CD14-positive monocyte (primary cell): ENCODE measurements at regions not wholly inside any gene's neighbourhood (a gene's known extent, or its start where the extent isn't known, plus 50 kb on each side); places are given as distances from the start of the nearest gene placed in this dataset.

Experiments used
- DNase-seq, 3 donors: peaks; one replicate each; pipeline ENCODE4 v3.0.0-alpha.2; 2011 to 2022
- H2AFZ ChIP-seq: 2 replicates; pipeline ENCODE4 v1.6.0; 2012; ENCODE audit warnings: mild to moderate bottlenecking, low read depth, low read length, inconsistent platforms; ENCODE audit not compliant: insufficient read depth, poor library complexity, severe bottlenecking
- H3K27ac ChIP-seq, 2 donors: 1 replicate in 1 of 2; 2 replicates in 1 of 2; pipeline ENCODE4 v1.5.1; 2012 to 2013; ENCODE audit warnings: low read length in 2 of 2, control low read depth in 1 of 2, inconsistent platforms in 1 of 2, low read depth in 1 of 2, mild to moderate bottlenecking in 1 of 2
- H3K27me3 ChIP-seq, 2 donors: one replicate each; pipeline versions ENCODE4 v1.6.0 to v1.6.1; 2011 to 2013; ENCODE audit warnings: low read length in 2 of 2; ENCODE audit not compliant: control insufficient read depth in 2 of 2, insufficient read depth in 2 of 2
- H3K36me3 ChIP-seq, 2 donors: replicated peaks in 1 of 2; 1 replicate in 1 of 2; 2 replicates in 1 of 2; pipeline versions ENCODE4 v1.5.1 to v1.6.1; 2012 to 2013; ENCODE audit warnings: low read length in 2 of 2, control low read depth in 1 of 2, inconsistent platforms in 1 of 2, mild to moderate bottlenecking in 1 of 2; ENCODE audit not compliant: insufficient read depth in 2 of 2, control insufficient read depth in 1 of 2
- H3K4me1 ChIP-seq, 2 donors: 1 replicate in 1 of 2; 2 replicates in 1 of 2; pipeline versions ENCODE4 v1.5.1 to v1.6.1; 2012 to 2013; ENCODE audit warnings: low read length in 2 of 2, control low read depth in 1 of 2, inconsistent platforms in 1 of 2, mild to moderate bottlenecking in 1 of 2, moderate library complexity in 1 of 2; ENCODE audit not compliant: insufficient read depth in 2 of 2, control insufficient read depth in 1 of 2
- H3K4me2 ChIP-seq: replicated peaks from 2 replicates; pipeline ENCODE3; 2012; ENCODE audit warnings: low read length, moderate library complexity, mild to moderate bottlenecking; ENCODE audit not compliant: poor library complexity, severe bottlenecking; ENCODE audit errors: extremely low read depth
- H3K4me3 ChIP-seq, 3 experiments: fragments of 200-600 bp in 1 of 3; sonication (generic) in 1 of 3; replicated peaks in 1 of 3; 1 replicate in 2 of 3; 2 replicates in 1 of 3; pipeline ENCODE4 v1.5.1; 2011 to 2013; ENCODE audit warnings: low read length in 3 of 3, mild to moderate bottlenecking in 3 of 3, control low read depth in 2 of 3, low read depth in 2 of 3, inconsistent platforms in 1 of 3, moderate library complexity in 1 of 3
- H3K79me2 ChIP-seq: 2 replicates; pipeline ENCODE4 v1.6.0; 2012; ENCODE audit warnings: mild to moderate bottlenecking, control low read depth, inconsistent platforms, low read length, moderate library complexity; ENCODE audit not compliant: insufficient read depth
- H3K9ac ChIP-seq: 2 replicates; pipeline ENCODE4 v1.6.0; 2017; ENCODE audit warnings: low read length, mild to moderate bottlenecking; ENCODE audit not compliant: insufficient read depth, poor library complexity, severe bottlenecking
- H3K9me3 ChIP-seq, 2 donors: replicated peaks in 1 of 2; 1 replicate in 1 of 2; 2 replicates in 1 of 2; pipeline versions ENCODE4 v1.5.1 to v1.6.1; 2012 to 2013; ENCODE audit warnings: low read length in 2 of 2, control low read depth in 1 of 2; ENCODE audit not compliant: control insufficient read depth in 1 of 2, insufficient read depth in 1 of 2
- H4K20me1 ChIP-seq: 2 replicates; pipeline ENCODE4 v1.6.0; 2012; ENCODE audit warnings: mild to moderate bottlenecking, low read length, control low read depth, moderate library complexity; ENCODE audit not compliant: insufficient read depth
- H3K27ac Mint-ChIP-seq, 7 donors: one replicate each; pipeline ENCODE4 v1.8.0; 2020; ENCODE audit warnings: mild to moderate bottlenecking in 7 of 7, mixed read lengths in 7 of 7, moderate library complexity in 6 of 7, inconsistent platforms in 2 of 7
- H3K27me3 Mint-ChIP-seq, 3 donors: one replicate each; pipeline ENCODE4 v1.8.0; 2021 to 2022; ENCODE audit warnings: low read depth in 3 of 3, mild to moderate bottlenecking in 3 of 3, mixed read lengths in 3 of 3, moderate library complexity in 3 of 3, inconsistent platforms in 1 of 3
- H3K36me3 Mint-ChIP-seq, 2 donors: one replicate each; pipeline ENCODE4 v1.8.0; 2020; ENCODE audit warnings: mixed read lengths in 2 of 2, inconsistent platforms in 1 of 2, mild to moderate bottlenecking in 1 of 2
- H3K4me1 Mint-ChIP-seq: one replicate; pipeline ENCODE4 v1.8.0; 2020; ENCODE audit warnings: mild to moderate bottlenecking, mixed read lengths
- H3K4me3 Mint-ChIP-seq, 2 donors: one replicate each; pipeline ENCODE4 v1.8.0; 2020; ENCODE audit warnings: mild to moderate bottlenecking in 2 of 2, mixed read lengths in 2 of 2, moderate library complexity in 1 of 2
- H3K9me3 Mint-ChIP-seq, 7 donors: one replicate each; pipeline ENCODE4 v1.8.0; 2020 to 2022; ENCODE audit warnings: mixed read lengths in 7 of 7, mild to moderate bottlenecking in 6 of 7, moderate library complexity in 6 of 7, inconsistent platforms in 2 of 7
- WGBS: methylation state at CpG from one replicate; pipeline ENCODE4 v1.1.5; 2013; ENCODE audit warnings: missing lambda C conversion rate; ENCODE audit not compliant: insufficient coverage; 5-methylcytosine and 5-hydroxymethylcytosine counted together
- intact Hi-C, 2 donors: fragments of 100-400 bp; cut with micrococcal nuclease; formaldehyde crosslinking; loops; one replicate each; pipeline versions ENCODE4 v1.15.0 to v1.15.1; 2023
- TF ChIP-seq, protein P1 (sequence below): fragments of 200-600 bp; IDR thresholded peaks from one replicate; pipeline ENCODE4 v1.8.0; 2022; ENCODE audit warnings: antibody characterized with exemption, mild to moderate bottlenecking

DNA sequence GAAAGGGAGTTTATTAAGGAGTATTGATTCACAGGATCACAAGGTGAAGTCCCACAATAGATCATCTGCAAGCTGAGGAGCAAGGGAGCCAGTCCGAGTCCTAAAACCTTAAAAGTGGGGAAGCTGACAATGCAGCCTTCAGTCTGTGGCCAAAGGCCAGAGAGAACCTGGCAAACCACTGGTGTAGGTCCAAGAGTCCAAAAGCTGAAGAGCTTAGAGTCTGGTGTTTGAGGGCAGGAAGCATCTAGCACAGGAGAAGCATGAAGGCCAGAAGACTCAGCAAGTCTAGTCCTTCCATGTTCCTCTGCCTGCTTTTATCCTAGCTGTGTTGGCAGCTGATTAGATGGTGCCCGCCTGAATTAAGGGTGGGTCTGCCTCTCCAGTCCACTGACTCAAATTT lies 193.0 kb downstream of the KIF2B start:
- no peak overlapping the region for H3K4me3 ChIP-seq
- TF ChIP-seq, protein P1, sequence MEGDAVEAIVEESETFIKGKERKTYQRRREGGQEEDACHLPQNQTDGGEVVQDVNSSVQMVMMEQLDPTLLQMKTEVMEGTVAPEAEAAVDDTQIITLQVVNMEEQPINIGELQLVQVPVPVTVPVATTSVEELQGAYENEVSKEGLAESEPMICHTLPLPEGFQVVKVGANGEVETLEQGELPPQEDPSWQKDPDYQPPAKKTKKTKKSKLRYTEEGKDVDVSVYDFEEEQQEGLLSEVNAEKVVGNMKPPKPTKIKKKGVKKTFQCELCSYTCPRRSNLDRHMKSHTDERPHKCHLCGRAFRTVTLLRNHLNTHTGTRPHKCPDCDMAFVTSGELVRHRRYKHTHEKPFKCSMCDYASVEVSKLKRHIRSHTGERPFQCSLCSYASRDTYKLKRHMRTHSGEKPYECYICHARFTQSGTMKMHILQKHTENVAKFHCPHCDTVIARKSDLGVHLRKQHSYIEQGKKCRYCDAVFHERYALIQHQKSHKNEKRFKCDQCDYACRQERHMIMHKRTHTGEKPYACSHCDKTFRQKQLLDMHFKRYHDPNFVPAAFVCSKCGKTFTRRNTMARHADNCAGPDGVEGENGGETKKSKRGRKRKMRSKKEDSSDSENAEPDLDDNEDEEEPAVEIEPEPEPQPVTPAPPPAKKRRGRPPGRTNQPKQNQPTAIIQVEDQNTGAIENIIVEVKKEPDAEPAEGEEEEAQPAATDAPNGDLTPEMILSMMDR, result no peak
- peaks cover 0 to 1% (median 0%) of the 10 kb centered on the region in 3 donors for H3K27me3 Mint-ChIP-seq
- H3K9ac ChIP-seq, result no peak overlapping the region
- no peaks in the 10 kb centered on the region for H3K27me3 ChIP-seq
- no peaks in the 10 kb centered on the region for H3K4me1 ChIP-seq
- H3K9me3 ChIP-seq, result no peaks in the 10 kb centered on the region
- no peaks in the 10 kb centered on the region for H3K79me2 ChIP-seq
- no peak overlapping the region for H3K27ac ChIP-seq
- H3K36me3 ChIP-seq, result no peaks in the 10 kb centered on the region
- H3K4me2 ChIP-seq, result no peak overlapping the region
- H3K9me3 Mint-ChIP-seq, result peaks cover 2 to 10% (median 2%) of the 10 kb centered on the region in 7 donors
- DNase-seq, result no peak
- H4K20me1 ChIP-seq, result no peaks in the 10 kb centered on the region
- H3K4me3 Mint-ChIP-seq, result no peak overlapping the region
- intact Hi-C loops, result no loop called here
- H3K36me3 Mint-ChIP-seq, result no peaks in the 10 kb centered on the region
- no peak overlapping the region for H3K27ac Mint-ChIP-seq
- 90% methylated on average over 2 of the region's 2 CpGs for WGBS
- H3K4me1 Mint-ChIP-seq, result no peaks in the 10 kb centered on the region
- no peak overlapping the region for H2AFZ ChIP-seq

DNA sequence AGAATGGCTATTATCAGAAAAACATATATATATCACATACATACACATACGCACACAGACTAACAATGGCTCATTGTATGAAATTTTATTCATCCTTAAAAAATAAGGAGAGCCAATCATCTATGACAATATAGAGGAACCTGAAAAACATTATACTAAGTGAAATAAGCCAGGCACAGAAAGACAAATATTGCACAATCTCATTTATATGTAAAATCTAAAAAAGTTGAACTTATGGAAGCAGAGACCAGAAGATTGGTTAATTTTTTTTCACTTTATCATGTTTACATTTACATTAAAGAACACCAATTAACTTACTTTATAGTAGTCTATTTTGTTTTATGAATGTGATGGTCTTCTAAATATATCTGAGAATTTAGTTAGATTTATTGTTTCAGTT lies 198.7 kb downstream of the KIF2B start:
- Histone ChIP-seq H2AFZ (no peak overlapping the region), H3K27ac (no peak overlapping the region), H3K27me3 (no peaks in the 10 kb centered on the region), H4K20me1 (no peaks in the 10 kb centered on the region), H3K9me3 (no peaks in the 10 kb centered on the region), H3K4me3 (no peak overlapping the region), H3K36me3 (no peaks in the 10 kb centered on the region), H3K4me1 (no peaks in the 10 kb centered on the region), H3K79me2 (no peaks in the 10 kb centered on the region), H3K9ac (no peak overlapping the region), H3K4me2 (no peak overlapping the region)
- no peaks in the 10 kb centered on the region for H3K27me3 Mint-ChIP-seq
- no peak for DNase-seq
- no peak overlapping the region for H3K27ac Mint-ChIP-seq
- TF ChIP-seq, protein P1, result no peak
- no peaks in the 10 kb centered on the region for H3K36me3 Mint-ChIP-seq
- intact Hi-C loops, result no loop called here
- H3K4me3 Mint-ChIP-seq, result no peak overlapping the region
- WGBS, result no CpG with 5 or more reads among the region's 1 CpG
- peaks cover 1 to 7% (median 3%) of the 10 kb centered on the region in 7 donors for H3K9me3 Mint-ChIP-seq
- no peaks in the 10 kb centered on the region for H3K4me1 Mint-ChIP-seq
